GM19240 (cell line): ENCODE measurements at regions not wholly inside any gene's neighbourhood (a gene's known extent, or its start where the extent isn't known, plus 50 kb on each side); places are given as distances from the start of the nearest gene placed in this dataset.

ENCODE experiments used
- DNase-seq: peaks from one replicate; pipeline ENCODE4 v3.0.0; 2011; ENCODE audit warnings: low spot score; ENCODE audit not compliant: insufficient read length

DNA sequence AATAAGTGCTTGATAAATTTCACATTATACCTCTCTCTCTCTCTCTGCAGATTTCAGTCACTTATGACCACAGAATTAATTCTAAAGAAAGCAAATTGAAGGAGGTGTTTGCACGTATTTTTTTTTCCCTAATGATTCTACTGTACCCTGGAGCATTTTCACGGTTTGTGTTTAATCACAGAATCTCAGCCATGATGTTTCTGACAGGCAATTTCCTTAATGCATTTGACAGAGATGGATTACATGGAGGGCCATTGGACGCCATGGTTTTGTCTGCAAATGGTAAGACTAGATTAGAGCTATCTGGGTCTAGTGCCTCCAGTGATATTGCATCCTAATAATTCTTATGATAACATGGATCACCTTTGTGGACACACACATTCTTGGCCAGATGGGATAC, 147.5 kb upstream of the RBFOX1 start:
- no peak for DNase-seq

- no peak for DNase-seq
Measured at GRCh38 chr16:7183768-7184167, 148.9 kb upstream of the RBFOX1 start.

DNA sequence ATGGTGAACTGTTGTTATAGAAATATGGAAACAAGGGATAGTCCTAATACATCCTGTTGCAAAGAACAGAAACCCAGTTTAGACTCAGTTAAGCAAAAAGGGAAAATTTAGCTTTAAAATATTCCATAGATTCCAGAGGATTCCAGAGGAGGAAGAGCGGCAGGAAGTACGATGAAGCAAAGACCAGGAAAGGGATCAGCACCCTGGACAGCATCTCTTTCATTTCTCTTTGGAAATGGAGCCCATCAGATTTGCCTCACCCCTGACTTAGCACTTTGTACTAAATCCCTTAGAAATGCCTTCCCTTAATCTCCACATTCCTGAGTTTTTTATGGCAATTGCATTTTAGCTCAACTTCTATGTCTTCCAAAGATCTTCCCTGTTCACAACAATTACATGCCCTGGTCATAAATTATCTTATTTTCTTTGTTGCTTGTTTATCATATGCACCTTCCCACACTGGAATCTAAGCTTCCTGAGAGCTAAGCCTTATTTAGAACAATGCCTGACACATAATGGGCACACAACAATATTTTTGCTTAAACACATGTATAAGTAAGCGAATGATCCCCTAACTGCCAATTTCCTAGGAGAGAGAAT, 150.0 kb upstream of the RBFOX1 start:
- DNase-seq = no peak

GRCh38 chr16:7177875-7178274, 154.8 kb upstream of the RBFOX1 start:
- DNase-seq = no peak

GRCh38 chr16:7171151-7171550, 161.5 kb upstream of the RBFOX1 start:
- no peak for DNase-seq

DNA sequence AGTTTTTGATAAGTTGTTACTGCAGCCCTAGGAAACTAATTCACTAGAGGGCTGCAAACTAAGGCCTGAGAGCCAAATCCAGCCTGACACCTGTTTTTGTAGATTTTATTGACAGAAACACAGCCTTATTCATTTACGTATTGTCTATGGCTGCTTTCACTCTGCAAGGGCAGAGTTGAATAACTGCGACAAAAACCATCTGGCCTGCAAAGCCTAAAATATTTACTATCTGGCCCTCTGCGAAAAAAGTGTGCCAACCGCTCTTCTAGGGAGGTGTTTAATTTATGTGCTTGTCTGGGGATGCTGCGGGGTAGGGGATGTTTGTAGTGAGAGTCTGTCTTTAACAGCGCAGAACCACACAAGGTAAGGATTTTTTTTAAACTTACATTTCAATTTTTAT, 165.0 kb upstream of the RBFOX1 start:
- no peak for DNase-seq

- DNase-seq = no peak
Measured at GRCh38 chr16:7161891-7162290, 170.8 kb upstream of the RBFOX1 start.

DNA sequence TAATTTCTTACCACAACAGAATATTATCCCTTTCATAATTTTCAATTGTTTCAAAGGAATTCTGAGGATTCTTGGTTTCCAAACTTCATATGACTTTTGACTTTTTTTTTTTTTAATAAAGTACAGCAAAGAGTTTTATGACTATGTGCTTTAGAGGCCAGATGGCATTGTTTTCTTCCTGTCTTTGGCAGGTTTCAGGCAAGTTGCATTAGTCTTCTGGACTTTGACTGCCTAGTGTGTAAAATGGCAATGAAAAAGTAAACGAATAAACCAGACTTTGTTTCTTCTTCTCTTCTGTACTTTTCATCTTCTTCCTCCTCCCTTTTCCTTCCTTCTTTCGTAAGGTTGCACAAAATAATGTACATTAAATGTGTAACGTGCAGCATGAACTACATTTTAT, 172.6 kb upstream of the RBFOX1 start:
- DNase-seq = no peak

DNA sequence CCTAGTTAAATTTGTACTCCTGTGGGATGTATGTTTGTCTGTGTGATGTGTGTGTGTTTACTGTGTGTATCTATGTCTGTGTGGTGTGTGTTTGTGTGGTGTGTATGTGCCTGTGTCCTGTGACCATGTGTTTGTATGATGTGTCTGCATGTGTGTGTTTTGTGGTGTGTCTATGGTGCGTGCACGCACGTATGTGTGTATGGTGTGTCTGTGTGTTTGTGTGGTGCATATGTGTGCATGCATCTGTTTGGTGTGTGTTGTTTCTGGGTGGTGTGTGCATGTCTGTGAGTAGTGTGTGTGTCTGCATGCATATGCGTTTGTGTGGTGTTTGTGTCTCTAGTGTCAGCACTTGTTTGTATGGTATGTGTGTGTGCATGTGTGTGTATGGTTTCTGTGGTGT, 174.2 kb upstream of the RBFOX1 start:
- no peak for DNase-seq

GRCh38 chr16:7150230-7150629, 182.4 kb upstream of the RBFOX1 start:
- DNase-seq = no peak

- no peak for DNase-seq
Measured at GRCh38 chr16:7148606-7149005, 184.0 kb upstream of the RBFOX1 start.

DNA sequence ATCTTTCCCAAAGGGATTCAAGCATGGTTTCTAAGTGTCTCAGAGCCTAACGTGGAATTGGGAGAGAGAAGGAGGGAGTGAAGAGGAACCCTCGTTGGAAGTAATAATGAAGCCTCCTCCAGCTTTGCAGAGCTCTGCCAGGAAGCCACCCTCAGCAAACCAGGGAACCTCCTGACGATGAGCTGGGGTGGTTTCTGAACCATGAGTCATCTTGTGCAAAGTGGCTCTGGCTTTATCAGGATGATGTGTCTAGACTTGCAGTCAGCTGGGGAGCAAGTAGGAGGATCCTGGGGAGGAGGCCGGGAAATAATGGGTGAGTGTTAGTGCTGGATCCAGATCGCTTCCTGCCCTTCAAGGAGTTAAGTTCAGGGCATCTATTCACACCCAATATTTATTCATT, 191.7 kb upstream of the RBFOX1 start:
- DNase-seq = no peak

- DNase-seq = no peak
Measured at GRCh38 chr16:7137560-7138330, 194.9 kb upstream of the RBFOX1 start.

GRCh38 chr16:7132465-7132864, 200.2 kb upstream of the RBFOX1 start:
- no peak for DNase-seq

DNA sequence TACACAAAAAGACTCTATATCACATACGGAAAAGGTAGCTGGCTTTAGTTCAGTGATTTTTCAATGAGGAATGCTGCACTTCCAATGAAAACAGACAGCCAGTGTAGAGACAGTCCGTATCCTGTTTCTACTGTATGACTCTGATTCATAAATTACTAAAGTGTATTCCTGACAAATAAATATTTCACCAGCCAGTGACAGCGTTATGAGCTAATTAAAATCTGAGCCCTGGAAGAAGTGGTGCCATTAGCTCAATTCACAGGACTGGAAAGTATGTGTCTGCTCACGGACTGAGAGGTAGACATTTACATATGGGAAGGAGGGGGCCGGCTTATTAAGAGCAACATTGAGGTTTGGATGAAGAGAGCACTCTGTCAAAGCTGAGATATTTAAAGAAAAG, 207.9 kb upstream of the RBFOX1 start:
- DNase-seq = no peak

- DNase-seq = no peak
Measured at GRCh38 chr16:7124242-7124641, 208.4 kb upstream of the RBFOX1 start.

- DNase-seq = no peak
Measured at GRCh38 chr16:7116734-7117133, 215.9 kb upstream of the RBFOX1 start.

DNA sequence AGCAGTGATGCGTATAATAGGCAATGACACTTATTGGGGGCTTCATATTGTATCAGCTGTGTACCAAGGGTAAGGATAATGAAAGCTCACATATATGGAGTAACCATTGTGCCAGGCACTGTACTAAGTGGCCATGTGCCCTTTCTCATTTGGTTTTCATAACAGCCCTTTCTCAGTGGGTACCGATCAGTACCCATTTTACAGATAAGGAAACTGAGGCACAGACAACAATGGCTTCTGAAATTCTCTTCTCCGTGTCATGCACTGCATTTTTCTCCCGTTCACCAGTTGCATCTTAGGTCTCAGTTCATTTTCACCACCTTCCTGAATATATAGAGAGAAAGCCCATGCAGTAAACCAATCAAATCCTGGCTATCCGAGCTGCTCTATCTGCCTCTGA, 216.7 kb upstream of the RBFOX1 start:
- no peak for DNase-seq

- DNase-seq = no peak
Measured at GRCh38 chr16:7113949-7114348, 218.7 kb upstream of the RBFOX1 start.

GRCh38 chr16:7113395-7113794, 219.2 kb upstream of the RBFOX1 start:
- DNase-seq = no peak

GRCh38 chr16:7111265-7111664, 221.4 kb upstream of the RBFOX1 start:
- no peak for DNase-seq

DNA sequence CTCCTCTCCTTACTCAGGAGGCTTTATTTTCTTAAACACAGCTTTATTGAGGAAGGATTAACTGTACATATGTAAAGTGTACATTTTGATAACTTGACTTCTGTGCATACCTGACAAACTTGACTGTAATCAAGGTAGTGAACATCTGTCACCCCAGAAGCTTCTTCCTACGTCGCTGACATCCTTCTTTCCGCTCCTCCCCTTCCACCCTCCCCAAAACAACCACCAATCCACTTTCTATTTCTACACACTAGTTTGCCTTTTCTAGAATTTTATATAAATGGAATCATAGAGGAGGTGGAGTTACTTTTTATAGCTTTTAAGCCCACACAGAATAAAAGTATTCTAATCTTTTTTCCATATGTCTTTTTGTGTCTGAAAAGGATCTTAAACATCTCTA, 225.2 kb upstream of the RBFOX1 start:
- no peak for DNase-seq

DNA sequence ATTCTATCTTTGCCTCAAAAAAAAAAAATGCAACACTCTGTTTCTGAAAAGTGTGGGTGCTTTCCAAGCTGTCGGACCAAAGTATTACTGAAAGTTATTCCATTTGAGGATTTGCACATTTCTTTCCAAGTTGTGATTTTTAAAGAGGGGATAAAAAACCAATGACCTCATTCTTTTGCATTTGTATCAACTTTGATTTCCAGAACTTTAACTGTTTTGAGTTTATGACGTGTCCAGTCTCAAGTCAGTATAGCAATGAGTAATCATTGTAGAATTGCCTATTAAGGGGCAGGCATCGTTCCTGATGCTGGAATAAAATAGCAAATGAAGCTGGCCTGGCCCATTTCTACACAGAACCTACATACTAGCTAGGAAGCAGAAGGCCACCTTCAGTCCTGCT, 229.6 kb upstream of the RBFOX1 start:
- DNase-seq = no peak
